Gastroesophageal sphincter (tissue), 4 donors: ENCODE measurements at regions not wholly inside any gene's neighbourhood (a gene's known extent, or its start where the extent isn't known, plus 50 kb on each side); places are given as distances from the start of the nearest gene placed in this dataset.

Source experiments
- ATAC-seq: fragments of 150-250 bp; one replicate; pipeline ENCODE4 v1.9.1; 2016; ENCODE audit warnings: mild to moderate bottlenecking, moderate library complexity
- H3K27ac ChIP-seq, 4 donors: fragments of 200-600 bp; sonication (generic) in 3 of 4; 1 replicate in 3 of 4; 2 replicates in 1 of 4; pipeline ENCODE4 v1.5.1; 2016 to 2019
- H3K27me3 ChIP-seq: fragments of 200-600 bp; sonication (generic); one replicate; pipeline ENCODE4 v1.5.1; 2019
- H3K36me3 ChIP-seq, 2 donors: fragments of 200-600 bp; sonication (generic); one replicate each; pipeline ENCODE4 v1.5.1; 2019; ENCODE audit warnings: control low read depth in 1 of 2
- H3K4me1 ChIP-seq, 3 donors: fragments of 200-600 bp; sonication (generic); 1 replicate in 2 of 3; 2 replicates in 1 of 3; pipeline ENCODE4 v1.5.1; 2016 to 2019; ENCODE audit warnings: control low read depth in 2 of 3
- H3K4me3 ChIP-seq, 2 donors: fragments of 200-600 bp; sonication (generic); one replicate each; pipeline ENCODE4 v1.5.1; 2019; ENCODE audit warnings: mild to moderate bottlenecking in 1 of 2, moderate library complexity in 1 of 2
- H3K9me3 ChIP-seq, 3 donors: fragments of 200-600 bp; sonication (generic); one replicate each; pipeline ENCODE4 v1.5.1; 2017 to 2019; ENCODE audit warnings: control low read depth in 2 of 3
- CTCF ChIP-seq, 4 experiments: fragments of 200-600 bp in 2 of 4; fragments of 450-650 bp in 2 of 4; sonication (generic) in 1 of 4; IDR thresholded peaks; one replicate each; pipeline ENCODE4 v1.5.1; 2017 to 2019; ENCODE audit warnings: antibody characterized with exemption in 4 of 4, mild to moderate bottlenecking in 2 of 4, moderate library complexity in 2 of 4
- EP300 ChIP-seq: sonication (generic); formaldehyde crosslinking; IDR thresholded peaks from one replicate; pipeline ENCODE4 v1.6.1; 2017; ENCODE audit warnings: antibody characterized with exemption, mild to moderate bottlenecking
- POLR2A ChIP-seq, 2 donors: fragments of 450-650 bp; IDR thresholded peaks; one replicate each; pipeline ENCODE4 v1.6.1; 2017; ENCODE audit warnings: antibody characterized with exemption in 2 of 2, mild to moderate bottlenecking in 2 of 2, moderate library complexity in 1 of 2
- POLR2AphosphoS5 ChIP-seq: sonication (generic); formaldehyde crosslinking; IDR thresholded peaks from one replicate; pipeline ENCODE4 v1.6.1; 2017; ENCODE audit warnings: antibody characterized with exemption
- WGBS, 2 donors: methylation state at CpG; one replicate each; pipeline ENCODE4 v1.1.5; 2018; ENCODE audit warnings: low coverage in 1 of 2; 5-methylcytosine and 5-hydroxymethylcytosine counted together

GRCh38 chr22:27046086-27046485 is 388.7 kb downstream of the MIAT start:
- Histone ChIP-seq H3K9me3 (no peaks in the 10 kb centered on the region), H3K4me1 (no peaks in the 10 kb centered on the region), H3K36me3 (no peaks in the 10 kb centered on the region), H3K27ac (no peak overlapping the region), H3K4me3 (no peak overlapping the region), H3K27me3 (peaks cover under 1% of the 10 kb centered on the region)
- ATAC-seq = no peak
- WGBS, 2 donors = 60 to 100% methylated on average over 1 of the region's 1 CpG
- TF ChIP-seq POLR2A (IDR thresholded peaks at IDR 0.05) = no peak
- no peak for TF ChIP-seq POLR2AphosphoS5
- no peak for TF ChIP-seq CTCF (IDR thresholded peaks at IDR 0.05)
- TF ChIP-seq EP300 = no peak

GRCh38 chr22:27046603-27047002 is 389.2 kb downstream of the MIAT start:
- H3K4me3 ChIP-seq = no peak overlapping the region
- ATAC-seq = no peak
- no peak overlapping the region for H3K27ac ChIP-seq
- H3K27me3 ChIP-seq = no peaks in the 10 kb centered on the region
- 85 to 100% methylated on average over 2 of the region's 2 CpGs for WGBS, 2 donors
- no peak for TF ChIP-seq POLR2AphosphoS5
- no peak for TF ChIP-seq CTCF (IDR thresholded peaks at IDR 0.05)
- no peak for TF ChIP-seq EP300
- TF ChIP-seq POLR2A (IDR thresholded peaks at IDR 0.05) = no peak
- H3K4me1 ChIP-seq = no peaks in the 10 kb centered on the region
- H3K9me3 ChIP-seq = no peaks in the 10 kb centered on the region
- no peaks in the 10 kb centered on the region for H3K36me3 ChIP-seq

- H3K4me3 ChIP-seq = no peak overlapping the region
- H3K9me3 ChIP-seq = no peaks in the 10 kb centered on the region
- no peaks in the 10 kb centered on the region for H3K4me1 ChIP-seq
- no peaks in the 10 kb centered on the region for H3K36me3 ChIP-seq
- TF ChIP-seq CTCF (IDR thresholded peaks at IDR 0.05) = no peak
- no peak for TF ChIP-seq POLR2AphosphoS5
- TF ChIP-seq POLR2A (IDR thresholded peaks at IDR 0.05) = no peak
- TF ChIP-seq EP300 = no peak
- ATAC-seq = no peak
- H3K27me3 ChIP-seq = no peaks in the 10 kb centered on the region
- H3K27ac ChIP-seq = no peak overlapping the region
- WGBS, 2 donors = 0 to 73% methylated on average over 1 to 4 of the region's 4 CpGs
Observed at GRCh38 chr22:27050771-27051170, 393.4 kb downstream of the MIAT start.

- no peaks in the 10 kb centered on the region for H3K4me1 ChIP-seq
- no peaks in the 10 kb centered on the region for H3K9me3 ChIP-seq
- no peak for TF ChIP-seq CTCF (IDR thresholded peaks at IDR 0.05)
- TF ChIP-seq EP300 = no peak
- TF ChIP-seq POLR2A (IDR thresholded peaks at IDR 0.05) = no peak
- no peaks in the 10 kb centered on the region for H3K36me3 ChIP-seq
- no peak overlapping the region for H3K4me3 ChIP-seq
- WGBS, 2 donors = 0 to 38% methylated on average over 1 to 2 of the region's 3 CpGs
- H3K27me3 ChIP-seq = no peaks in the 10 kb centered on the region
- no peak overlapping the region for H3K27ac ChIP-seq
- ATAC-seq = no peak
Observed at GRCh38 chr22:27051407-27051806, 394.0 kb downstream of the MIAT start.

GRCh38 chr22:27057717-27058116 is 400.3 kb downstream of the MIAT start:
- no peaks in the 10 kb centered on the region for H3K27me3 ChIP-seq
- no peaks in the 10 kb centered on the region for H3K4me1 ChIP-seq
- H3K36me3 ChIP-seq = no peaks in the 10 kb centered on the region
- TF ChIP-seq CTCF (IDR thresholded peaks at IDR 0.05) (no peak), EP300 (no peak), POLR2A (IDR thresholded peaks at IDR 0.05) (no peak), POLR2AphosphoS5 (no peak)
- H3K27ac ChIP-seq = no peak overlapping the region
- ATAC-seq = no peak
- H3K4me3 ChIP-seq = no peak overlapping the region
- no peaks in the 10 kb centered on the region for H3K9me3 ChIP-seq
